ENCODE measurements at regions not wholly inside any gene's neighbourhood (a gene's known extent, or its start where the extent isn't known, plus 50 kb on each side); places are given as distances from the start of the nearest gene placed in this dataset.

- no peak for DNase-seq
Measured at GRCh38 chr7:28231176-28231575, 50.6 kb upstream of the JAZF1 start.

DNA sequence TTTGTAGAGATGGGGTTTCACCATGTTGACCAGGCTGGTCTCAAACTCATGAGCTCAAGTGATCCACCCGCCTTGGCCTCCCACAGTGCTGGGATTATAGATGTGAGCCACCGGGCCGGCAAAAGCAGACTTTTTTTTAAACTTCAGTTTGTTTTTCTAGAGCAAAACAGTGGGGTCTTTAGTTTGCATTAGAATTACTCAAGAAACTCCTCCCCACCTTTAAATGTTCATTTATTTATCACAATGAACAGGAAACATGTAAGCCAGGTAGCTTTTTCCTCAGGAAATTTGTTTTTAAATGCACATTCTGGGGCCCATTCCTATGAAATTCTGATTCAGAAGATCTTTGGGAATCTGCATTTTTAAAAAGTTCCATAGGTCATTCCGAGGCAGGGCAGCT is 56.0 kb upstream of the JAZF1 start:
- DNase-seq, result no peak

DNA sequence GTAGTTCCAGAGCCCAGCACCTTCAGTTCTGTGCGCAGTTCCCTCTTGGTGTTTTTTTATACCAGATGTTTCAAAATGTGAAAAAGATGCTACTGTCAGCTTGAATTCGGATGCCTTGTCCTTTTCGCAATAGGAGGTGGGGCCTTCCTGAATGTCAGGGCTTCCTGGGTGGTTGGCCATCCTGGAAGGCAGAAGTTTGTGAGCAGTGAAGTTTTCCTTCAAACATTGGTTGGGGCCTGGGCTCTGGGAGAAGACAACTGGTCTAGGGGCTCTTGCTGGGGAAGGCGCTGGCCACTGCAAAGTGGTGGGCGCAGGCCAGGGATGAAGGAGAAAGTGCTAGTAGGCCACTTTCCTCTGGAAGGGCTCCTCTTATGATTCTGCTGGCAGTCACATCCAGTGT is 56.8 kb upstream of the JAZF1 start:
- DNase-seq, result peak in 2 of 3 donors; percentile 29 to 39

DNA sequence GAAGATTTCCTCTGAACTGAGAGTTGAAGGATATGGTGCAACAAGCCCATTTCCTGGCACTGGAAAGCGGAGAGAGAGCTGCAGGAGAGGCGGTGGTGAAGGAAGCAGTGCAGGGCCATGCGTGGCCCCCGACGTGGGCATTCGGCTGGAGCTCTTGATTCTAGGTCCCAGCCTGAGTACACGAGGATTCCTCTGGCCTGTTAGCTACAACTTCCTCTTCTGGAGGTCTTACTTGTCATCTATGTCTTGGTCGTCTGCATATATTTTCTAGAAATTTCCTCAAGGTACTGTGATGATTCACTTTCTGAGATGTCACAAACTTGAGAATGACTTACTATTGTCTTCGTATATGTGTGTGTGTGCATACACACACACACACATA is 59.2 kb upstream of the JAZF1 start:
- DNase-seq, result peak; percentile 55 to 64 (median 61)

GRCh38 chr7:28240481-28240880 is 59.9 kb upstream of the JAZF1 start:
- peak in 1 of 3 donors; percentile 25 for DNase-seq

DNA sequence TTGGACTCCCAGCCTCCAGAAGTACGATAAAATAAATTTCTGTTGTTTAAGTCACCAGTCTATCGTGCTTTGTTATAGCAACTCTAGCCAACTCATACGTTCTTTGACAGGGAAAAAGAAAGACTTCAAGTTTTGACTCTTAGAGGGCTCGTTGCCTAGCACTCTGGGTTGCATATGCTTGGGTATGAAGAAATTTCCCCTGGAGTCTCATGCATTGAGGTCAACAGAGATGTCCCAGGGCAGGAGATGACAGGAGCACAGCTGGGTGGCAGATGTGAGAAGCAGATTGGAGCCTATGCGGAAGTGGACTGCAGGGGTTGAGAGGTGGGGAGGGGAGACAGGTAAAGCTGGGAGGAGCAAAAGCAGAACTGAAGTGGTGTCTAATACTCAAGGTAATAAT is 63.3 kb upstream of the JAZF1 start:
- DNase-seq, result no peak

- DNase-seq, result peak in 2 of 3 donors; percentile 19 to 43
Measured at GRCh38 chr7:28245123-28245878, 64.7 kb upstream of the JAZF1 start.

GRCh38 chr7:28246921-28247461 is 66.4 kb upstream of the JAZF1 start:
- DNase-seq, result no peak

GRCh38 chr7:28258240-28258639 is 77.6 kb upstream of the JAZF1 start:
- DNase-seq, result no peak

GRCh38 chr7:28260969-28261368 is 80.4 kb upstream of the JAZF1 start:
- DNase-seq, result no peak

DNA sequence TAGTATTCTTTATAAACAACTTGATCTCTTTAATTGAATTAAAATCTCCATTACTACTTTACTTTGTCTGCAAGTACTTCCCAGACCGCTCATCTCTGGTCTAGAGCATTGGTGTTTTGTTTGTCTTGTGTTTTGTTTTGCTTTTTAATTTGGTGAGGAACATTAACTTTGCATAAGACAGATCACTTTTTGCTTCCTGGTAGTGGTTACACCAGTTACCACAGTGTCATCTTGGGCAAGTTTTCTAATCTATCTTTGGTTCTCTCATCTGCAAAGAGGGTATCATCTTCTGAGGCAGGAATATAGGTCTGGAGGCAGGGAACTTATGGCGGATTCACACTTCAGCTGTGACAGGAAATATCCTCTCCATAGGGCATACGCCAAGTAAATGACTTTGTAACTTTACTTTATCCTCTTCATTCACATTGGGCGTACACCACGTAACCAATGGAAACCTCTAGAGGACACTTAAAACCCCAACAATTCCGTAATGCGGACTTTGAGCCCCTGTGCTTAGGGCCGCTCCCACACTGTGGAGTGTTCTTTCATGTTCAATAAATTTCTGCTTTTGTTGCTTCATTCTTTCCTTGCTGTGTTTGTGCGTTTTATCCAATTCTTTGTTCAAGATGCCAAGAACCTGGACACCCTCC is 83.2 kb upstream of the JAZF1 start:
- DNase-seq, result no peak

GRCh38 chr7:28266402-28266801 is 85.8 kb upstream of the JAZF1 start:
- DNase-seq, result no peak

DNA sequence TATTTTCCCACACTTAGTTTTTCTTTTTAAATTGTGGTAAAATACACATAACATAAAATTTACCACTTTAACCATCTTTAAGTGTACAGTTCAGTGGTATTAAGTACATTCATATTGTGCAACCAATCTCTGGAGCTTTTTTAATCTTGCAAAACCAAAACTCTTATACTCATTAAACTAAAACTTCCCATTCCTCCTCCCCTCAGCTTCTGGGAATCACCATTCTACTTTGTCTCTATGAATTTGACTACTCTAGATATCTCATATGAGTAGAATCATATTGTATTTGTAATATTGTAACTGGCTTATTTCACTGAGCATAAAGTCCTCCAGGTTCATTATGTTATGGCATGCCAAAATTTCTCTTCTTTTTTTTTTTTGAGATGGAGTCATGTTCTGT is 86.4 kb upstream of the JAZF1 start:
- DNase-seq, result peak in 1 of 3 donors; percentile 20

GRCh38 chr7:28269700-28270361 is 89.2 kb upstream of the JAZF1 start:
- DNase-seq, result peak; percentile 57 to 68 (median 64)

DNA sequence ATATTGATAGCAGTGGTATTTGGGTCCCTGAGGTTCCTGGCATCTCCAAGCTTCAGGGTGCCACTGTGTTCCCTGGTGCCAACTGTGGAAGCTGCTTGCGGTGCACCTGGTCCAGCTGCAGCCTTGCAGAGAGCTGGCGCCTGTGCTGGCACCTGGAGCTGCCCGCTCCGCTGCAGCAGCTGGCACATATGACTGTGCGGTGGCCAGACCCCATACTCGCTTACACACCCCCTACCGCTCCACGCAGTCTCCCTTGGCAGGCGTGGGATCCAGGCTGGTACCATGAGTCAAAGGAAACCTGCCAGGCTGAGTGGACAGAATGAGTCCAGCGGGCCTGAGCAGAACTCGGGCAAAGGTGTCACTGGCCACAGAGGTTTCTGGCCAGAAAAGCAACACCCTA is 89.9 kb upstream of the JAZF1 start:
- DNase-seq, result no peak

- peak; percentile 65 to 75 (median 72) for DNase-seq
Measured at GRCh38 chr7:28272461-28272877, 91.9 kb upstream of the JAZF1 start.

- peak; percentile 5 to 39 (median 20) for DNase-seq
Measured at GRCh38 chr7:28276298-28276697, 95.7 kb upstream of the JAZF1 start.

DNA sequence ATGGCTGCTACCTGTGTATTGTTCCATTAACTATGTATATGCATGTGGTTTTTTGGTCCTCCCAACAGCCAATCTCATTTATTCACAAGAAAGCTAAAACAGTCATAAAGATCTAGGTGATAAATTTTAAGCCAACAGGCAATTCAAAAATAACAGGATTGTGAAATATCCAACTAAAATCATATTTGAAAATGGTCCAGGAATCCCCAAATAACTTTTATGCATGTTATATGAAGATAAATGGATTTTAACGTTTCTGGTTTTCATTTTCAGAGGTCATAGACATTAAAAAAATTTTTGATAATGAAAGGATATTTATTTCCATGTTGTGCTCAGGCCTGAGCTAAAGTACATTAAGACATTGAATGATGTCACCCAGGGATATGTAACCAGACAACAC is 96.8 kb upstream of the JAZF1 start:
- no peak for DNase-seq

DNA sequence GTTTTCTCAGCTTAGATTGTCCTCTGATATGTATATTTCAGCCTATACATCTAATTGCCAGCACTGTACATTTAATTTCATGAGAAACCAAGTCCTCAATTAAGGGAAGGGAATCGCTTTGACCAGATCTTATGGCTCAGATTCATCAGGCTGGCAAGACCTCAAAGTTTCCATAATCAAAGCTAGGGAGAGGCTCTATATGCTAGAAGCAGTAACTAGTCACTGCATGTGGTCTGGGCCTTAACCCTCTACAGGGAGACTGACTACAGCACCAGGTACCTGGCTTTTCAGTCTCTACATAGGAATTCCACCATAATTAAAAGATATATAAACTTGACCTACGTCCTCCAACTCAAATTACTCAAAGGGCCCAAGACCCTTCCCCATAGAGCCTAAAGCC is 97.4 kb upstream of the JAZF1 start:
- DNase-seq, result no peak

DNA sequence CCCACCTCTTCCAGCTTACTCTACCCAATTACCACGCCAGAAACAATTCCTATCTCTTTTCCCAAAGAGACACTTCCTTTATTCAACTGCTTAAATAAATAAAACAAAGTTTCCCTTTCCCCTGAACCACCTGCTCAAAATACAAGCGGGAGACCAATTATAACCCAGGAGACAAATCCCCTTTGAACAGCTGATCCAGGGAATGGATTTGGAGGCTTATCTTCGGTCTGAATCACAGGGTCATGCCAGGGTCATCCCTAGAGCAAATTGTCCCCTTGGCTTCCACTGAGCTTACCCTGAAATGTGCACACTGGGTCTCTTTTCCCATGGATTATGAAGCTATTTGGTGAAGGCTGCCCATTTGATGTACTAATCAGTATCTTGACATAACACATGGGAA is 99.9 kb upstream of the JAZF1 start:
- no peak for DNase-seq

DNA sequence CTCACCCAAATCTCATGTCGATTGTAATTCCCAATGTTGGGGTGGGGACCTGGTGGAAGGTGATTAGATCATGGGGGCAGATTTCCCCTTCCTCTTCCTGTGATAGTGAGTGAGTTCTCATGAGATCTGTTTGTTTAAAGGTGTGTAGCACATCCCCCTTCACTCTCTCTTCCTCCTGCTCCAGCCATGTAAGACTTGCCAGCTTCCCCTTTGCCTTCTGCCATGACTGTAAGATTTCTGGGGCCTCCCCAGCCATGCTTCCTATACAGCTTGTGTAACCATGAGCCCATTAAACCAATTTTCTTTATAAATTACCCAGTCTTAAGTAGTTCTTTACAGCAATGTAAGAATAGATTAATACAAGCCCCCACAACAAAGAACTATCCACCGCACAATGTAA is 109.9 kb upstream of the JAZF1 start:
- peak in 1 of 3 donors; percentile 25 for DNase-seq

- DNase-seq, result no peak
Measured at GRCh38 chr7:28291559-28291958, 111.0 kb upstream of the JAZF1 start.

DNA sequence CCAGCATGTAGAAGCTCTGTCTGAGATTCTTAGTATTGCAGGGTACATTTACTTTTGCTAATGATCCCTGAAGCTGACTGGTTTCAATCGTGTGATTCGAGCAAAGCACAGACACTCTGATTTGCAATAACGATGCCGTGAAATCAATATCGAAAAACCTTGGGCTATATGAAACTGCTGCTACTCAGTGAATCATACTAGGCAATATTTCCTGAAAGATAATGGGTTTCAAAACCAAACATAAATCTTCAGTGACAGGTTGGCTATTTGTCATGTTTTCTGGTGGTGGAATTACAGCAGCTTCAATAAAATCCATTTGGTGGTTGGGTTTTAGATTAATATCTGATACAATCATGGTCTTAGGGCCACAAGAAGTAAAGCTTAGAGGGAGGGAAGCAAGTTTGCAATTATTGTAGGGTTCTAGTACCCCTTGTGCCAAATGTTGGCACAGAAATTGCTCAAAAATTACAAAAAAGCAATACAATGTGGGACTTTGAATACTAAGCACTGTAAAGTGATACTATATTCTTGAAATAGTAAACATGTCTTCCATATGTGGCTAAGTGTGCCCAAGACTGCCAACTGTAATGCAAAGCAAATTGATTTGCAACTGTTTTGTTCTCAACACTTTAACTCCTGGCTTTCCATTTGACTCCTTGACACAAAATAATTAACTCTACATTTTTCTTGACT is 112.4 kb upstream of the JAZF1 start:
- DNase-seq, result no peak
